ENCODE measurements at regions not wholly inside any gene's neighbourhood (a gene's known extent, or its start where the extent isn't known, plus 50 kb on each side); places are given as distances from the start of the nearest gene placed in this dataset.
"Not testable (repeated sequence)": the region's sequence is repeated elsewhere in the genome, so short reads cannot be mapped to it uniquely, and the experiment has no call there.

DNA sequence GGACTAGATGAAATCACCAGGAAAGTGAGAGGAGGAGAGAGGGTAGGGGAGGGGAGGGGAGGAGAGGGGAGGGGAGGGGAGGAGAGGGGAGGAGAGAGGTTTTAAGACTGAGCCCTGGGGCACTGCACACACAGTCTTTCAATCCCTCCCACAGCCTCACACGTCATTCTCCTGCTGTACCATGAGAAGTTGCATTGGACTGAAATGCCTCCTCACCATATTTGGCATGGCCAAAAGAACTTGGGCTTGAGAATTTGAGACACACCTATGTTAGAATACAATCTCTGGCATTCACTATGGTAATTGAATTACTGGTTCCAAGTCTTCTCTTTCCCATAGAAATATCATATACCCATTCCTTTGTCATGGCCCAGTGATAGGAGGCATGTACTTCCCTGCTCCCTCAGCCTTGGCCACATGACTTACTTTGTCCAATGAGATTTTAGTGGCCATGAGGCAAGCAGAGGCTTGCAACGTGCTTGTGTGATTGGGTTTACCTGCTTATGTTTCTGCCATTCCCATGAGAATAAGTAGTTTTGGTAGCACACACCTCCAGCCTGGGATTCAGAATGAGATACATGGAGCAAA, 133.3 kb upstream of the SMARCA2 start:
- Histone ChIP-seq H3K36me3 (no peaks in the 10 kb centered on the region), H3K27ac (no peak overlapping the region), H3K9me3 (no peaks in the 10 kb centered on the region), H3K4me1 (no peaks in the 10 kb centered on the region), H3K27me3 (no peaks in the 10 kb centered on the region), H3K4me3 (no peak overlapping the region)
- DNase-seq, result no peak
- FAIRE-seq, result no peak
- intact Hi-C loops (cut with DNase I), result no loop called here
- WGBS, 2 donors, result 61 to 69% methylated on average over 2 of the region's 2 CpGs
- ATAC-seq, result no peak
- no peak for TF ChIP-seq CTCF (IDR thresholded peaks at IDR 0.05)

- ATAC-seq, result no peak
- Histone ChIP-seq H3K9me3 (no peaks in the 10 kb centered on the region), H3K27ac (no peak overlapping the region), H3K4me1 (no peaks in the 10 kb centered on the region), H3K27me3 (no peaks in the 10 kb centered on the region), H3K36me3 (no peaks in the 10 kb centered on the region), H3K4me3 (no peak overlapping the region)
- TF ChIP-seq CTCF (IDR thresholded peaks at IDR 0.05), result no peak
- intact Hi-C loops (cut with DNase I), result no loop called here
- WGBS, 2 donors, result 54 to 55% methylated on average over 4 of the region's 4 CpGs
- no peak for DNase-seq
- FAIRE-seq, result no peak
Measured at GRCh38 chr9:1882711-1883403, 132.3 kb upstream of the SMARCA2 start.

DNA sequence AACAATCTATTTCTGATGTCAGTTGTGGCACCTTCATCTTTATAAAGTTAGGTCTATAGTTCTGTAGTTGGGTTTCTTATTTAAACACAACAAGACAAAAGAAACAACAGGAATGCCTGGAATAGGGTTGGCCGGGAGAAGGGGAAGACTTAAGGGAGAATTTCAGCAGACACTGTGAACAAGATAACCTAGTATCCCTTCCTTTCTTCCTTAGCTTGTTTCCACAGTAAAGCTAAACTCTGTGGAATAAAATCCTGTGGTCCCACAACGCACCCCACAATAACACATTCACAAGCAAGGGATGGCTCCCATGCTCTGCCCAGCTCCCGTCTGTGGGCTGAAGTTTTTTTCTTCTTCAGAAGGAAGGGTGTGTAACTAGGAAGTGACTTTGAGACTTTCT, 124.9 kb upstream of the SMARCA2 start:
- Histone ChIP-seq H3K9me3 (no peaks in the 10 kb centered on the region), H3K4me1 (no peaks in the 10 kb centered on the region), H3K27me3 (no peaks in the 10 kb centered on the region), H3K27ac (no peak overlapping the region), H3K36me3 (no peaks in the 10 kb centered on the region), H3K4me3 (no peak overlapping the region)
- intact Hi-C loops (cut with DNase I), result no loop called here
- no peak for TF ChIP-seq CTCF (IDR thresholded peaks at IDR 0.05)
- no peak for DNase-seq
- no peak for FAIRE-seq
- ATAC-seq, result no peak
- 68 to 85% methylated on average over 3 of the region's 3 CpGs for WGBS, 2 donors

DNA sequence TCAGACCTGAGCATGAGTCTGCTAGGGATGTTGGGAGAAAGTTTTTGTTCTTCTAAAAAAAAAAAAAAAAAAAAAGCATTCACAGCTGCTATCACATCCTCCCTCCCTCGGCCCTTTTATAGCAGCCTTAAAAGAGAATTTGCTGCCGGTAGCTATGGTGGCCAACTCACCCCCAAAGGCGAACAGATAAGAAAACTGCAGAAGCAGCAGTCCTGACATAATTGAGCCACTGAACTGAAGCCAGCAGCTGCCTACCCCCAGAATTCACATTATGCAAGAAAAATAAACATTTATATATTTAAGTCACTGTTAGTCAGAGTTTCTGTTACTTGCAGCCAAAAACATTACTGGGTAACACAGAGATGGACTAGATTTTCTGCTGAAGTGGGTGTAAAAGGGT, 124.3 kb upstream of the SMARCA2 start:
- no peak for TF ChIP-seq CTCF (IDR thresholded peaks at IDR 0.05)
- no peak overlapping the region for H3K27ac ChIP-seq
- H3K4me3 ChIP-seq, result no peak overlapping the region
- ATAC-seq, result no peak
- no peaks in the 10 kb centered on the region for H3K4me1 ChIP-seq
- no peaks in the 10 kb centered on the region for H3K27me3 ChIP-seq
- 51 to 55% methylated on average over 3 of the region's 3 CpGs for WGBS, 2 donors
- H3K36me3 ChIP-seq, result no peaks in the 10 kb centered on the region
- intact Hi-C loops (cut with DNase I), result no loop called here
- no peak for FAIRE-seq
- no peaks in the 10 kb centered on the region for H3K9me3 ChIP-seq
- DNase-seq, result no peak

- intact Hi-C loops (cut with DNase I); H3K27me3 ChIP-seq; H3K4me1 ChIP-seq; H3K36me3 ChIP-seq; DNase-seq; H3K4me3 ChIP-seq; H3K27ac ChIP-seq; H3K9me3 ChIP-seq; ATAC-seq; FAIRE-seq: not testable (repeated sequence)
- WGBS, 2 donors, result 59 to 83% methylated on average over 6 of the region's 6 CpGs
Measured at GRCh38 chr9:1903080-1903704, 112.0 kb upstream of the SMARCA2 start.

All from pancreas (tissue), 10 donors.